Upper lobe of right lung (tissue), 1 donor: ENCODE measurements at regions not wholly inside any gene's neighbourhood (a gene's known extent, or its start where the extent isn't known, plus 50 kb on each side); places are given as distances from the start of the nearest gene placed in this dataset.

Source experiments
- ATAC-seq: fragments of 200-7000 bp; cut with Tn5 transposase; one replicate; pipeline ENCODE4 v1.9.1; 2020; ENCODE audit warnings: mild to moderate bottlenecking, moderate library complexity
- DNase-seq: peaks from one replicate; pipeline ENCODE4 v3.0.0-alpha.2; 2020
- H3K27ac ChIP-seq: fragments of 200-600 bp; one replicate; pipeline ENCODE4 v1.8.0; 2022
- H3K27me3 ChIP-seq: fragments of 200-600 bp; one replicate; pipeline ENCODE4 v1.8.0; 2022; ENCODE audit warnings: mild to moderate bottlenecking
- H3K36me3 ChIP-seq: fragments of 200-600 bp; one replicate; pipeline ENCODE4 v1.8.0; 2022
- H3K4me1 ChIP-seq: fragments of 200-600 bp; one replicate; pipeline ENCODE4 v1.8.0; 2022
- H3K4me3 ChIP-seq: fragments of 200-600 bp; one replicate; pipeline ENCODE4 v1.8.0; 2022; ENCODE audit warnings: mild to moderate bottlenecking
- H3K9me3 ChIP-seq: fragments of 200-600 bp; one replicate; pipeline ENCODE4 v1.8.0; 2022
- CTCF ChIP-seq: fragments of 200-600 bp; IDR thresholded peaks from one replicate; pipeline ENCODE4 v1.8.0; 2022; ENCODE audit warnings: antibody characterized with exemption
- intact Hi-C: fragments of 100-400 bp; cut with DNase I; formaldehyde crosslinking; loops from one replicate; pipeline ENCODE4 v1.11.0; 2022
- donor health status: DM: no; HTN: yes; CAD: no; lungs with severe emphysema.

- DNase-seq: no peak
- H3K9me3 ChIP-seq: no peaks in the 10 kb centered on the region
- intact Hi-C loops: no loop called here
- H3K27ac ChIP-seq: no peak overlapping the region
- no peaks in the 10 kb centered on the region for H3K27me3 ChIP-seq
- H3K36me3 ChIP-seq: no peaks in the 10 kb centered on the region
- no peak for TF ChIP-seq CTCF
- H3K4me3 ChIP-seq: no peak overlapping the region
- no peak for ATAC-seq
- no peaks in the 10 kb centered on the region for H3K4me1 ChIP-seq
These were observed 204.4 kb downstream of the ALX1 start for GRCh38 chr12:85484387-85484786.

- Histone ChIP-seq H3K4me1 (no peaks in the 10 kb centered on the region), H3K27ac (no peak overlapping the region), H3K27me3 (no peaks in the 10 kb centered on the region), H3K4me3 (no peak overlapping the region), H3K9me3 (no peaks in the 10 kb centered on the region), H3K36me3 (no peaks in the 10 kb centered on the region)
- DNase-seq (no peak), ATAC-seq (no peak)
- TF ChIP-seq CTCF: no peak
- intact Hi-C loops: no loop called here
These were observed 209.2 kb downstream of the ALX1 start for GRCh38 chr12:85489194-85489593.

- TF ChIP-seq CTCF: no peak
- intact Hi-C loops: no loop called here
- Histone ChIP-seq H3K4me1 (no peaks in the 10 kb centered on the region), H3K27me3 (no peaks in the 10 kb centered on the region), H3K36me3 (no peaks in the 10 kb centered on the region), H3K27ac (no peak overlapping the region), H3K4me3 (no peak overlapping the region), H3K9me3 (no peaks in the 10 kb centered on the region)
- DNase-seq: no peak
- no peak for ATAC-seq
These were observed 224.1 kb downstream of the ALX1 start for GRCh38 chr12:85504164-85504563.

- Histone ChIP-seq H3K4me1 (no peaks in the 10 kb centered on the region), H3K27ac (no peak overlapping the region), H3K9me3 (no peaks in the 10 kb centered on the region), H3K27me3 (no peaks in the 10 kb centered on the region), H3K4me3 (no peak overlapping the region), H3K36me3 (no peaks in the 10 kb centered on the region)
- no peak for DNase-seq
- intact Hi-C loops: no loop called here
- no peak for ATAC-seq
- no peak for TF ChIP-seq CTCF
These were observed 224.6 kb downstream of the ALX1 start for GRCh38 chr12:85504624-85505023.

GRCh38 chr12:85507456-85507855 is 227.4 kb downstream of the ALX1 start:
- ATAC-seq (no peak), DNase-seq (no peak)
- no peaks in the 10 kb centered on the region for H3K27me3 ChIP-seq
- H3K9me3 ChIP-seq: no peaks in the 10 kb centered on the region
- no peaks in the 10 kb centered on the region for H3K36me3 ChIP-seq
- H3K4me3 ChIP-seq: no peak overlapping the region
- intact Hi-C loops: no loop called here
- no peak for TF ChIP-seq CTCF
- H3K4me1 ChIP-seq: no peaks in the 10 kb centered on the region
- H3K27ac ChIP-seq: no peak overlapping the region

GRCh38 chr12:85509081-85509856 is 229.2 kb downstream of the ALX1 start:
- no peak overlapping the region for H3K27ac ChIP-seq
- TF ChIP-seq CTCF: no peak
- H3K36me3 ChIP-seq: no peaks in the 10 kb centered on the region
- DNase-seq: no peak
- H3K9me3 ChIP-seq: no peaks in the 10 kb centered on the region
- no peak overlapping the region for H3K4me3 ChIP-seq
- intact Hi-C loops: no loop called here
- no peaks in the 10 kb centered on the region for H3K4me1 ChIP-seq
- no peaks in the 10 kb centered on the region for H3K27me3 ChIP-seq
- no peak for ATAC-seq
